Activated CD8-positive, alpha-beta T cell treated with anti-CD3 and anti-CD28 coated beads for 36 hours (primary cell): ENCODE measurements at regions not wholly inside any gene's neighbourhood (a gene's known extent, or its start where the extent isn't known, plus 50 kb on each side); places are given as distances from the start of the nearest gene placed in this dataset.

Experiments used
- ATAC-seq: fragments of 200-7000 bp; cut with Tn5 transposase; one replicate; pipeline ENCODE4 v1.10.0; 2021; ENCODE audit warnings: mild to moderate bottlenecking, moderate library complexity
- CTCF ChIA-PET: fragments of 350-600 bp; sonication (Branson Sonifier 250); formaldehyde crosslinking; loops from one replicate; lab custom pipeline; 2021; ENCODE audit warnings: antibody characterized with exemption; lab: Charles Lee
- POLR2A ChIA-PET: fragments of 350-600 bp; sonication (Branson Sonifier 250); formaldehyde crosslinking; loops from one replicate; lab custom pipeline; 2021; ENCODE audit warnings: antibody characterized with exemption; lab: Charles Lee
- DNase-seq: peaks from one replicate; pipeline ENCODE4 v3.0.0-alpha.2; 2020
- H3K27ac Mint-ChIP-seq: one replicate; pipeline ENCODE4 v1.8.0; 2021; ENCODE audit warnings: mild to moderate bottlenecking, mixed read lengths
- H3K27me3 Mint-ChIP-seq: one replicate; pipeline ENCODE4 v1.8.0; 2021; ENCODE audit warnings: mixed read lengths
- H3K36me3 Mint-ChIP-seq: one replicate; pipeline ENCODE4 v1.8.0; 2021; ENCODE audit warnings: low read depth, mixed read lengths
- H3K4me1 Mint-ChIP-seq: one replicate; pipeline ENCODE4 v1.8.0; 2021; ENCODE audit warnings: low read depth, mixed read lengths
- H3K4me3 Mint-ChIP-seq: one replicate; pipeline ENCODE4 v1.8.0; 2021; ENCODE audit warnings: mild to moderate bottlenecking, moderate library complexity, mixed read lengths
- H3K9me3 Mint-ChIP-seq: one replicate; pipeline ENCODE4 v1.8.0; 2021; ENCODE audit warnings: mixed read lengths
- intact Hi-C: fragments of 100-400 bp; cut with micrococcal nuclease; formaldehyde crosslinking; loops from one replicate; pipeline ENCODE4 v1.10.0; 2022
- TF ChIP-seq, protein P1 (sequence below): fragments of 200-600 bp; IDR thresholded peaks from one replicate; pipeline ENCODE4 v1.8.0; 2022; ENCODE audit warnings: antibody characterized with exemption, mild to moderate bottlenecking

DNA sequence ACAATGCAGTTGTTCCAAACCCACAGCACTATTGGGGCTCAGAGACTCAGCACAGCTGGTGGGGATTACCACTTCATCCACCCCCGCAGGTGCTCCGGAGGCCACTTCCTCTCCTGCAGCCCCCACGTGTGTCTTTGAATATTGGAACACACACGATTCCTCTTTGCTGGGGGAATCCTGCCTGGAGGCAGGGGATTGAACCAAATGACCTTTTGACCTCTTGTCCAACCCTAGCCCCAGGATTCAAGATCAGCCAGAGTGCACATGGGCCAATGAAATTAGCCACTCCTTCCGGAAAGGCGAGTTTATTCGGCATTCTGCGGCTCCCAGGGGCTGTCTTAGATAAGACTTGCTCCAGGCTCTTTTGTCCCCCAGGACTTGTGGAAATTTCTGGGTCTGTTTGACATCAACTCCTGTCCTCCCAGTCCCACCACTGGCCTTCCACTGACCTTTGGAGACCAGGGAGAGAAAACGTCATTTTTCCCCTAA lies 350.2 kb downstream of the FOXL1 start:
- CTCF ChIA-PET = no interaction called here
- Mint-ChIP-seq H3K4me3 (no peak overlapping the region), H3K9me3 (no peaks in the 10 kb centered on the region), H3K36me3 (no peaks in the 10 kb centered on the region), H3K4me1 (peaks cover 1% of the 10 kb centered on the region), H3K27ac (no peak overlapping the region), H3K27me3 (peaks cover 51% of the 10 kb centered on the region)
- TF ChIP-seq, protein P1, sequence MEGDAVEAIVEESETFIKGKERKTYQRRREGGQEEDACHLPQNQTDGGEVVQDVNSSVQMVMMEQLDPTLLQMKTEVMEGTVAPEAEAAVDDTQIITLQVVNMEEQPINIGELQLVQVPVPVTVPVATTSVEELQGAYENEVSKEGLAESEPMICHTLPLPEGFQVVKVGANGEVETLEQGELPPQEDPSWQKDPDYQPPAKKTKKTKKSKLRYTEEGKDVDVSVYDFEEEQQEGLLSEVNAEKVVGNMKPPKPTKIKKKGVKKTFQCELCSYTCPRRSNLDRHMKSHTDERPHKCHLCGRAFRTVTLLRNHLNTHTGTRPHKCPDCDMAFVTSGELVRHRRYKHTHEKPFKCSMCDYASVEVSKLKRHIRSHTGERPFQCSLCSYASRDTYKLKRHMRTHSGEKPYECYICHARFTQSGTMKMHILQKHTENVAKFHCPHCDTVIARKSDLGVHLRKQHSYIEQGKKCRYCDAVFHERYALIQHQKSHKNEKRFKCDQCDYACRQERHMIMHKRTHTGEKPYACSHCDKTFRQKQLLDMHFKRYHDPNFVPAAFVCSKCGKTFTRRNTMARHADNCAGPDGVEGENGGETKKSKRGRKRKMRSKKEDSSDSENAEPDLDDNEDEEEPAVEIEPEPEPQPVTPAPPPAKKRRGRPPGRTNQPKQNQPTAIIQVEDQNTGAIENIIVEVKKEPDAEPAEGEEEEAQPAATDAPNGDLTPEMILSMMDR = no peak
- ATAC-seq = no peak
- POLR2A ChIA-PET = interaction anchor here (0.6 kb wide), 1 partner anchor 511 kb away, joined by 3 read pairs; no protein-coding TSS in a partner anchor
- peak; percentile 25 for DNase-seq
- intact Hi-C loops = loop anchor here (10.0 kb wide), 1 partner anchor 56 kb away; no protein-coding TSS in a partner anchor

DNA sequence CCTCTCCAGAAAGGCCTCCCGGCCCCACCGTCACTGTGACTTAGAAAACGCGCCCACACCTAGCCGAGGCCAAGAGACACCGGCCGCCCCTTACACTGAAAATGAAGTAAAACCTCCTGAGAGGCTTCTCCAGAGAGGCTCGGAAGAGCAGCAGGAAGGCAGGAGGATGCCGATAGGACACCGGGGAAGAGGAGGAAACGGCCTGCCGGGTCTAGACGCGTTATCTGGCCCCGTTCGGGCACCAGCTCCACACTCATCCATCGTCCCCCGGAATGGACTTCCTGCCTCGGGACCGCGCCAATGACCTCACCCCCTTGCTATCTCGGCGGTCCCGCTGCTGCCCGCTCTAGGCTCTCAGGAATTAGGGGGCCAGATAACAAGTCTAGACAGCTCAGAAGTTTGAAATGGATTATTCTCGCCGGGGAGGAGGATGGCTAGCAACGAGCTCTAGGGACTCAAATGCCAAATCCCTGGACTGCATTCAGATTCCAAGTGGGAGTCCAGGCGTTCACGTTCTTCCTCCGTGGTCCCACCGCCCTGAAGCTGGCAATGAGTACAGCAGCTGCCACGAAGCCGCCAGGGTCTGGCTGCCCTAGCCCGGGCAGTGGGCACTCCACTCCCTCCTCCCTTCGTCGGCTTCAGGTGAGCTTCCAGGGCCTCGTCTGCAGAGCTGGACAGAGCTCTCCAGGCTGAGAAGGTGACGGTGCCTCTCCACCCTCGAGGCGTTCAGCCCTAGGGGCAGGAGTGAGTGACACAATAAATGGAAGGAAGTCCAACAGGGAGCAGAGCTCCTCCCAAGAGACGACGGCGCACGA lies 350.9 kb downstream of the FOXL1 start:
- Mint-ChIP-seq H3K9me3 (no peaks in the 10 kb centered on the region), H3K4me3 (no peak overlapping the region), H3K27me3 (peaks cover 46% of the 10 kb centered on the region), H3K36me3 (no peaks in the 10 kb centered on the region), H3K4me1 (peaks cover 1% of the 10 kb centered on the region), H3K27ac (no peak overlapping the region)
- ChIA-PET CTCF (no interaction called here), POLR2A (no interaction called here)
- intact Hi-C loops = loop anchor here (10.0 kb wide), 1 partner anchor 56 kb away; no protein-coding TSS in a partner anchor
- DNase-seq (no peak), ATAC-seq (no peak)
- TF ChIP-seq, protein P1 = no peak

DNA sequence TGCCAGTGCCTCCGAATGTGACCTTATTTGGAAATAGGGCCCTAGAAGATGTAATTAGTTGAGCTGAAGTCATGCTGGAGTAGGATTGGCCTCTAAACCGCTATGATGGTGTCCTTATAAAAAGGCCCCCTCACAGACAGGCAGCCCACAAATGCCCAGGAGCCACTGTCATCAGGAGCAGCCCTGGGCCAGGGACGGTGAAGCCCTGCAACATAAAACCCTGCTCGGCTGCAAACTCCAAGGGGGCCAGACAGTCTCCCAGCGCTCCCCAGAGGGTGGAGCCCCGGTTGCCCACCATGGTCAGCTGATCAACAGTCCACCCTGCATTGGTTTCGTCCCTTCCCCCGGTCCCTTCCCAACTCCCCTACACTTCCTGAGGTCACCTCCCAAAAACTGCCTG lies 351.7 kb downstream of the FOXL1 start:
- ChIA-PET CTCF (no interaction called here), POLR2A (no interaction called here)
- Mint-ChIP-seq H3K27ac (no peak overlapping the region), H3K27me3 (peaks cover 42% of the 10 kb centered on the region), H3K9me3 (no peaks in the 10 kb centered on the region), H3K4me3 (no peak overlapping the region), H3K4me1 (peaks cover 1% of the 10 kb centered on the region), H3K36me3 (no peaks in the 10 kb centered on the region)
- TF ChIP-seq, protein P1 = no peak
- DNase-seq = no peak
- no peak for ATAC-seq
- intact Hi-C loops = no loop called here

DNA sequence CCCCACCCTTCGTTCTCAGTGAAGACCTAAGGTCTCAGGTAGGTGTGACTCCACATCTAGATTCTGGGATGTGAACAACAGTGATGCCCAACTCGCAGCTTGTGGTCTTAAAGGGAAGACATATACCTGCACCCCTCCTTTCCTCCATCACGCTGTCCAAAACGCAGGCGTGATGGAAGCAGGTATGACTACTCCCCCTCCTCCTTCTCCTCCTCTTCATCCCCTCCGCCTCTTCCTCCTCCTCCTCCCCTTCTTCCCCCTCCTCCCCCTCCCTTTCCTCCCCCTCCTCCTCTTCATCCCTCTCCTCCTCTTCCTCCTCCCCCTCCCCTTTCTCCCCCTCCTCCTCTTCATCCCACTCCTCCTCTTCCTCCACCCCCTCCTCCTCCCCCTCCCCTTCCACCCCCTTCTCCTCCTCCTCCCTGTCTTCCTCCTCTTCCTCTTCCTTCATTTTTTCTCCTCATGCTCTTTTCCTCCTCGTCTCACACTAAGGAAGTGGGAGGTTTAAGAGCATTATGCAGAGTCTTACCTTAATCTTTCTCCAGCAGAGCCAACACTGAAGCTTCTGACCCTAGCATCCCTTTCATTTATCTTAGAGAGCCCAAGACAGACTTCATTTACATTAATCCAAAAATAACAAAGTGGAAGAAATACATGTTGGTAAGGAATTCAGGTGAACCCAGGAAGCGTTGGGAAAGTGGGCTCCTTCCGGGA lies 352.5 kb downstream of the FOXL1 start:
- Mint-ChIP-seq H3K27ac (no peak overlapping the region), H3K27me3 (peaks cover 44% of the 10 kb centered on the region), H3K36me3 (no peaks in the 10 kb centered on the region), H3K4me3 (no peak overlapping the region), H3K9me3 (no peaks in the 10 kb centered on the region), H3K4me1 (peaks cover 1% of the 10 kb centered on the region)
- TF ChIP-seq, protein P1 = no peak
- POLR2A ChIA-PET = no interaction called here
- DNase-seq (no peak), ATAC-seq (no peak)
- intact Hi-C loops = no loop called here
- CTCF ChIA-PET = no interaction called here
